NB4 (cell line): ENCODE measurements at regions not wholly inside any gene's neighbourhood (a gene's known extent, or its start where the extent isn't known, plus 50 kb on each side); places are given as distances from the start of the nearest gene placed in this dataset.
"Not testable (repeated sequence)": the region's sequence is repeated elsewhere in the genome, so short reads cannot be mapped to it uniquely, and the experiment has no call there.

ENCODE experiments used
- DNase-seq: peaks from one replicate; pipeline ENCODE4 v3.0.0; 2010; ENCODE audit warnings: low read depth
- H3K4me3 ChIP-seq: one replicate; pipeline ENCODE4 v1.5.1; 2011; ENCODE audit warnings: mild to moderate bottlenecking, low read depth, low read length, moderate library complexity
- MYC ChIP-seq: IDR thresholded peaks from 2 replicates; pipeline ENCODE4 v1.6.1; 2011; ENCODE audit warnings: low read depth, low read length
- POLR2A ChIP-seq: IDR thresholded peaks from 2 replicates; pipeline ENCODE4 v1.6.1; 2011; ENCODE audit warnings: mild to moderate bottlenecking; ENCODE audit not compliant: insufficient read length; ENCODE audit errors: extremely low read depth
- TF ChIP-seq, protein P1 (sequence below): IDR thresholded peaks from one replicate; pipeline ENCODE4 v1.5.1; 2012; ENCODE audit warnings: low read depth, low read length
- TF ChIP-seq, protein P2 (sequence below): IDR thresholded peaks from 2 replicates; pipeline ENCODE4 v1.6.1; 2011; ENCODE audit warnings: low read depth, low read length

GRCh38 chr12:5102261-5102789, 58.6 kb downstream of the KCNA5 start:
- no peak for TF ChIP-seq POLR2A
- TF ChIP-seq, protein P1, sequence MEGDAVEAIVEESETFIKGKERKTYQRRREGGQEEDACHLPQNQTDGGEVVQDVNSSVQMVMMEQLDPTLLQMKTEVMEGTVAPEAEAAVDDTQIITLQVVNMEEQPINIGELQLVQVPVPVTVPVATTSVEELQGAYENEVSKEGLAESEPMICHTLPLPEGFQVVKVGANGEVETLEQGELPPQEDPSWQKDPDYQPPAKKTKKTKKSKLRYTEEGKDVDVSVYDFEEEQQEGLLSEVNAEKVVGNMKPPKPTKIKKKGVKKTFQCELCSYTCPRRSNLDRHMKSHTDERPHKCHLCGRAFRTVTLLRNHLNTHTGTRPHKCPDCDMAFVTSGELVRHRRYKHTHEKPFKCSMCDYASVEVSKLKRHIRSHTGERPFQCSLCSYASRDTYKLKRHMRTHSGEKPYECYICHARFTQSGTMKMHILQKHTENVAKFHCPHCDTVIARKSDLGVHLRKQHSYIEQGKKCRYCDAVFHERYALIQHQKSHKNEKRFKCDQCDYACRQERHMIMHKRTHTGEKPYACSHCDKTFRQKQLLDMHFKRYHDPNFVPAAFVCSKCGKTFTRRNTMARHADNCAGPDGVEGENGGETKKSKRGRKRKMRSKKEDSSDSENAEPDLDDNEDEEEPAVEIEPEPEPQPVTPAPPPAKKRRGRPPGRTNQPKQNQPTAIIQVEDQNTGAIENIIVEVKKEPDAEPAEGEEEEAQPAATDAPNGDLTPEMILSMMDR, result no peak
- TF ChIP-seq MYC, result no peak
- TF ChIP-seq, protein P2, sequence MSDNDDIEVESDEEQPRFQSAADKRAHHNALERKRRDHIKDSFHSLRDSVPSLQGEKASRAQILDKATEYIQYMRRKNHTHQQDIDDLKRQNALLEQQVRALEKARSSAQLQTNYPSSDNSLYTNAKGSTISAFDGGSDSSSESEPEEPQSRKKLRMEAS, result no peak
- H3K4me3 ChIP-seq, result no peak overlapping the region
- no peak for DNase-seq

GRCh38 chr12:5102806-5103205, 59.1 kb downstream of the KCNA5 start:
- TF ChIP-seq, protein P1, result no peak
- TF ChIP-seq POLR2A (no peak), MYC (no peak)
- TF ChIP-seq, protein P2, result no peak
- DNase-seq, result no peak
- H3K4me3 ChIP-seq, result no peak overlapping the region

DNA sequence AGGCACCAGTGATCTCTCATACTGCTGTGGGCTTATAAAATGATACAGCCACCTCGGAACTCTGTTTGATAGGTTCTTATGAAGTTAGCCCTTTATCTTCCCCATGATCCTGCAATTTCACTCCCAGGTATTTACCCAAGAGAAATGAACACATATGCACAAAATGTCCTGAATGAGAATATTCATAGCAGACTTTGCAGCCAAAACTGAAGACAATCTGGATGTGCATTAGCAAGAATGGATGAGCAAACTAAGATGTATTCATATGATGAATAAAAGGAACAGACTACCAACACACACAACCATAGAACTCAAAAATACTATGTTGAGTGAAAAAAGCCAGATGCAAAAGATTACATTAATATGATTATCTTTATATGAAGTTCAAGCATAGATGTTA, 66.7 kb downstream of the KCNA5 start:
- TF ChIP-seq, protein P2, result no peak
- TF ChIP-seq MYC, result no peak
- no peak for TF ChIP-seq POLR2A
- TF ChIP-seq, protein P1, result no peak
- H3K4me3 ChIP-seq, result no peak overlapping the region
- DNase-seq, result no peak

GRCh38 chr12:5114436-5114835, 70.8 kb downstream of the KCNA5 start:
- TF ChIP-seq, protein P1, result no peak
- TF ChIP-seq MYC, result no peak
- TF ChIP-seq, protein P2, result no peak
- no peak for TF ChIP-seq POLR2A
- H3K4me3 ChIP-seq, result no peak overlapping the region
- DNase-seq, result no peak

- not testable (repeated sequence) for H3K4me3 ChIP-seq, DNase-seq
Measured at GRCh38 chr12:5121784-5122183, 78.1 kb downstream of the KCNA5 start.

DNA sequence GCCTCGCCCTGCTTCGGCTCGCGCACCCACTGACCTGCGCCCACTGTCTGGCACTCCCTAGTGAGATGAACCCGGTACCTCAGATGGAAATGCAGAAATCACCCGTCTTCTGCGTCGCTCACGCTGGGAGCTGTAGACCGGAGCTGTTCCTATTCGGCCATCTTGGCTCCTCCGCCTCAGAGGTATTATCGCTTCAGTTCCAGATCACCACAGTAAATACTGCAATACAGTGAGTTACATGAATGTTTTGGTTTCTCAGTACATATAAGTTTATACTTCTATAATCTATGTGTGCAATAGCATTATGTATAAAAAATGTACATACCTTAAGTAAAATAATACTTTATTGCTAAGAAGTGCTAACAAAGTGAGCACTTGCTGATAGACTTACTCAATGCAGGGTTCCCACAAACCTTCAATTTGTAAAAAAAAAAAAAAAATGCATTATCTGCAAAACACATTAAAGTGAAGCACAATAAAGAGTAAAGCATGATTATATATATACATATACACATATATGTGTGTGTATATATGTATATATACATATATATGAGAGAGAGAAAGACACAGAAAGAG, 78.7 kb downstream of the KCNA5 start:
- DNase-seq, result not testable (repeated sequence)

DNA sequence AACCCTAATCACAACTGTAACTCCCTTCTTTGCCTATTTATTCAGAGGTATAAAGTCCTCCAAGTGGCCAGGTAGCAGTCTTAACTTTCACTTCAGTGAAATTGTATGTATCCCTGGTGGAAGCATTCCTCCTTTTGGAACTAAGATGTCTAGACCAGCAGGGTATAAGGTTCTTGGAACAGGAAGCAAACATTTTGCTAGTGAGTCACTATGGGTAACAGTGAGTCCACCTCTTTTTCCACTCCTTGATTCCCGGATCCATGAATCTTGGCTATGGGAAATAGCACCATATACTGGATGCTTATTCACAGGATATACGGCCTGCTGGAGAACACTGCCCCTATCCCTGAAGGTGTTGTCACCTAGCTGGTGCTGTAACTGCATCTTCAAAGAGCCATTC, 80.2 kb downstream of the KCNA5 start:
- DNase-seq, result no peak
- TF ChIP-seq POLR2A, result no peak
- no peak for TF ChIP-seq MYC
- TF ChIP-seq, protein P2, result no peak
- TF ChIP-seq, protein P1, result no peak

More for the DNA sequence above, 78.7 kb downstream of the KCNA5 start:
- not testable (repeated sequence) for H3K4me3 ChIP-seq

More for the DNA sequence above, 80.2 kb downstream of the KCNA5 start:
- no peak overlapping the region for H3K4me3 ChIP-seq
